AG20443 (cell line): ENCODE measurements at regions not wholly inside any gene's neighbourhood (a gene's known extent, or its start where the extent isn't known, plus 50 kb on each side); places are given as distances from the start of the nearest gene placed in this dataset.
"Not testable (repeated sequence)": the region's sequence is repeated elsewhere in the genome, so short reads cannot be mapped to it uniquely, and the experiment has no call there.

ENCODE experiments used
- DNase-seq: peaks from one replicate; pipeline ENCODE4 v3.0.0; 2012; ENCODE audit warnings: low spot score, mixed read lengths

DNA sequence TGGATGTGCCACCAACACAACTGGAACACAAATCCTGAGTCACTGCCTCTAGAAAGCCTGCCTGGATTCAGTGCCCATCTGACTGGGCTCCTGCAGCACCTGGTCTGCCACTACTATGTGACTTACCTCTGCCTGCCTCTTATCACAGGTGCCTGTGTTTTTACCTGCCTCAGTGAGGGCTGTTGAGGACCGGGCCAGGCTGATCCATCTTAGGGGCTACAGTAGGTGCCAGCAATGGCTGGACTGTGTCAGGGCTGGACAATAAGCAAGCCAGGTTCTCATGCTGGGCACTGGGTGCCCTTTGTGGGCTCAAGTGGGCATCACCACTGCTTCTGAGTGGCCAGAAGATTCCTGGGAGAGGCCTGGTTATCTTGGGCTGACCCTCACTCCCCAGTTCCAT lies 948.6 kb upstream of the TPTE start:
- DNase-seq: not testable (repeated sequence)

DNA sequence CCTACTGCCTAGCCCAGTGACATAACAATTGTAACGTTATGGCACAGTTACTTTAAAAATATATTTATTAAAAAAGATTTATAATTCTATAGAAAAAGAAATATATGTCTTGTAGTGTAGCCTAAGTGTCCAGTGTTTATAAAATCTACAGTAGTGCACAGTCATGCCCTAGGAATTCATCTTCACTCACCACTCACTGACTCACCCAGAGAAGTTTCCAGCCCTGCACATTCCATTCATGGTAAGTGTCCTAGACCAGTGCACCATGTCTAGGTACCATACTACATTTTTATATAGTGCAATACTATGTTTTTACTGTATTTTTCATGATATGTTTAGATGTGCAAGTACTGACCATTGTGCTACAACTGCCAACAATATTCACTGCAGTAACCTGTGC lies 947.9 kb upstream of the TPTE start:
- DNase-seq: not testable (repeated sequence)

DNA sequence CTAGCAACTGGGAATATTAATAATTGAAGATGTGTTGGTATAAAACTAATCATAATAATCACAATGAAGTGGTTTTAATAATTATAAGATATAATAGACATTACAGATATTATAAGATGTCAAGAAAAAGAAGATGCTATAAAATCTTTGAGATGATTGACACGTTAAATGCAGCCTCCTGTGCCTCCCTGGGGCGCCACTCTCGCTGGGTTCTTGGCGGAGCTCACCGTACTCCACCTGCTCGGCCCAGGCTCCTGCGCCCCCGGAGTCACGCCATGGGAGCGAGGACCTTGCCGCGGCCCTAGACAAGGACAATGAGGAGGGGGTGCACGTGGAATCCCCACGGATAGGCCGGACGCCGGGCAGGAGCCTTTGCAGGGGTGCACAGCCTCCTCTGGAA lies 942.1 kb upstream of the TPTE start:
- DNase-seq: not testable (repeated sequence)

DNA sequence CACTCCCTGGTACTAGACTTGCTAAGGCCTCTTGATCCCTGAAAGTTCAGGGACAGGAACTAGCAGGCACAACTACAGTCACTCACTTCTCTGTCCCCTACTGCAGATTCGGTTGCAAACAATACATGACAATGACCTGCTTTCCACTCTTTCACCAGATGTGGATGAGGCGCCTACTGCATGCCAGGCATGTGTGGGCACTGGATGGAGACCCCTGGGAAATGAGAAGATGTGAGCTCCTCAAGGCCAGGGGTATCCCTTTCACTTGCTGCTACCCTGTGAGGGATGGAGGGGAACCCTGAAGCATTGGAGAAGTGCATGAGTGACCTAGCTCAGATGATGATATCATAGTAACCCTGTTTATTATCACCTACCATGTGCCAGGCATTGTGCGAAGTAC lies 933.4 kb upstream of the TPTE start:
- not testable (repeated sequence) for DNase-seq

DNA sequence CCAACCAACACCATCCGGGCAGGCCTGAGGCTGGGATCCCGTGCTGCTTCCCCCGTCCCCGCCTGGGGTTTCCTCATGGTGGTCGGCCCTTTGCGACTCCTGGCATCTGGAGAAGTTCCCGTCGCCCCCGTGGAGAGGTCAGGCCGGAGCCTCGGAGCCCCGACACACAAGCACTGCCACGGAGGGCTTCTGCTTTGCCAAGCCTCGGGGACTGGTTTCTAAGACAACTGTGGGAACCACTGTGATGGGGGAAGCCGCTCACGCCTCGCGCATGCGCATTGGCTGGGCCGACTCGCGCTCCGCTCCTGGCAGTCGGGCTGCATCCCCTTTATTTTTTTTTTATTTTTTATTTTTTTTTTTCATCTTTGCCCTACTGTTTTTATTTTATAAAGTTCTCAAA lies 928.8 kb upstream of the TPTE start:
- DNase-seq: not testable (repeated sequence)

DNA sequence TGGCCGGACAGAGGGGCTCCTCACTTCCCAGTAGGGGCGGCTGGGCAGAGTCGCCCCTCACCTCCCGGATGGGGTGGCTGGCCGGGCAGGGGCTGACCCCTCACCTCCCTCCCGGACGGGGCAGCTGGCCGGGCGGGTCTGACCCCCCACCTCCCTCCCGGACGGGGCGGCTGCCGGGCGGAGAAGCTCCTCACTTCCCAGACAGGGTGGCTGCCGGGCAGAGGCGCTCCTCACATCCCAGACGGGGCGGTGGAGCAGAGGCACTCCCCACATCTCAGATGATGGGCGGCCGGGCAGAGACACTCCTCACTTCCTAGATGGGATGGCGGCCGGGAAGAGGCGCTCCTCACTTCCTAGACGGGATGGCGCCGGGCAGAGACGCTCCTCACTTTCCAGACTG lies 927.7 kb upstream of the TPTE start:
- DNase-seq: not testable (repeated sequence)

DNA sequence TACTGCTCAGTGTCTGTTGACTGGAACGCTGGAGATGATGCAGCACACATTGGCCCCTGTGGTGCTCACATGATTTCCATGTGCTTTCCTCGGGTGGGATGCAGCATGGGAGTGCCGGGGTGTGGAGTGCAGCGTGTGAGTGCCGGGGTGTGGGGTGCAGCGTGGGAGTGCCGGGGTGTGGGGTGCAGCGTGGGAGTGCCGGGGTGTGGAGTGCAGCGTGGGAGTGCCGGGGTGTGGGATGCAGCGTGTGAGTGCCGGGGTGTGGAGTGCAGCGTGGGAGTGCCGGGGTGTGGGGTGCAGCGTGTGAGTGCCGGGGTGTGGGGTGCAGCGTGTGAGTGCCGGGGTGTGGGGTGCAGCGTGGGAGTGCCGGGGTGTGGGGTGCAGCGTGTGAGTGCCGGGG lies 907.4 kb upstream of the TPTE start:
- DNase-seq: not testable (repeated sequence)

DNA sequence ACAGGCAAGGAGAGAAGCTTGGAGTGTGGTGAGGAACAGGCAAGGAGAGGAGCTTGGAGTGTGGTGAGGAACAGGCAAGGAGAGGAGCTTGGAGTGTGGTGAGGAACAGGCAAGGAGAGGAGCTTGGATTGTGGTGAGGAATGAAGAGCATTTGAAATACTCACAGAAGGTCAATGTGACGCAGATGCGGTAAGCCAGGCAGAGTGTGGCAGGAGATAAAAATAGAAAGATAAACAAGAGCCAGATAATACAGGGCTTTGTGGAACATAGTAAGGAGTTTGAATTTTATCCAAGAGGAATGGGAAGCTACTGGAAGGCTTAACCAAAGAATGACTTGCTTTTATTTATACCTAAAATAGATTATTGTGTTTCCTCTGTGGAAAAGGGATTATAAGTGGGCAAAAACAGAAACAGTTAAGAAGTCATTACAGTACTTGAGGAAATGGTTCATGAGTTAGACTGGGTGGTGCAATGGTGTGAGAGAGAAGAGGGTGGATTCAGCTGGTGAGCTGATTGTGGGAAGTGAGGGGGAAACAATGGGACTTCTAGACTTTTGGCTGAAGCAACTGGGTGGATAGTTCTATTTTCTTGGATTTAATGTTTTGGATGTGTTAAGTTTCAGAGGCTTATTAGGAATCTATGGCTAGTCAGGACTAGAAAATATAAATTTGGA lies 900.1 kb upstream of the TPTE start:
- DNase-seq: not testable (repeated sequence)

DNA sequence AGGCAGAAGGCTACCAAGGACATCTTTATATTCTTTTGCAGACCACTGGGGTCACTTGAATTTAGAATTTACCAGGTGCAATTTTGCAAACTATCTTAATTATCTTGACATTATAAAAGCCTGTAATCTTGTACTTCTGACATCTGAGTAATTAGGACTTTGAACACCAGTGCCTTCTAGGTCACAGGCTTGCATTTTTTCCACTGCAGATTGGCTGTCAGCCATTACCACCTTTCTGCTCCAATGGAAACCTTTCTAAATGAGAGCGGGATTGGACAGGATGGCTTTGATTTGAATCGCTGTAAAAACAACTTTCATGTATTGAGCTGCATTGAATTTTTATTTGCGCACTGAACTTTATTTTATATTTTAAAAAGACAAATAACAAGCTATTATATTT lies 893.3 kb upstream of the TPTE start:
- not testable (repeated sequence) for DNase-seq

DNA sequence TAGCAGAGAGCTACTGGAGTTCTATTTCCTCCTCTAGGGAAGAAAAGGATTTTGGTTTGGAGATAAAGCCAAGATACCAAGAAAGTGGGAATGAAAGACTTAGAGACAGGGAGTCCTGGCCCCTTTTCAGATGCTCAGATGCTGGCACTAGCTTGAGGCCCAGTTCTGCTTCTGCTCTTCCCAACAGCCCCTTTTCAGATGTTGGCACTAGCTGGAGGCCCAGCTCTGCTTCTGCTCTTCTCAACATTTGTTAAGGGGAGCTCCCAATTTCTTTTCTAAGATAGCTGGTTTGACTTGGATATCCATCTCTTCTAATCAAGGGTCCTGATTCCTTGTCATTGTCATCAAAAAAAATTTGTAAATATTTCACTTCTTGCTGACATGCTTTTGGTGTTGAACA lies 874.0 kb upstream of the TPTE start:
- DNase-seq: not testable (repeated sequence)

DNA sequence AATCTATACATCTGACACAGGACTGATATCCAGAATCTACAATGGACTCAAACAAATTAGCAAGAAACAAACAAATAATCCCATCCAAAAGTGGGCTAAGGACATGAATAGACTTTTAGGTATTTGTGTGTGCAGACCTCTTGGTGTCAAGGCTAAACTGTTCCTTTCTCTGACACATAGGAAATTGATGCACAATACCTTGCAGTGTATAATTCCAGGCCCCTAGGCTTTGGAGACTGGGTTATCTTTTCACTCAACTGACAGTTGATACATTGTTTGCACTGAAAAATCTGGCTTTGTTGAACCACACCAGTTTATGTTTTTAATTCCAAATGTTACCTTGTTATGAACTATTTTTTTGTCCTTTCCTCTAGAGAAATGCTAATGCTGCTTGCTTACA lies 873.1 kb upstream of the TPTE start:
- not testable (repeated sequence) for DNase-seq

DNA sequence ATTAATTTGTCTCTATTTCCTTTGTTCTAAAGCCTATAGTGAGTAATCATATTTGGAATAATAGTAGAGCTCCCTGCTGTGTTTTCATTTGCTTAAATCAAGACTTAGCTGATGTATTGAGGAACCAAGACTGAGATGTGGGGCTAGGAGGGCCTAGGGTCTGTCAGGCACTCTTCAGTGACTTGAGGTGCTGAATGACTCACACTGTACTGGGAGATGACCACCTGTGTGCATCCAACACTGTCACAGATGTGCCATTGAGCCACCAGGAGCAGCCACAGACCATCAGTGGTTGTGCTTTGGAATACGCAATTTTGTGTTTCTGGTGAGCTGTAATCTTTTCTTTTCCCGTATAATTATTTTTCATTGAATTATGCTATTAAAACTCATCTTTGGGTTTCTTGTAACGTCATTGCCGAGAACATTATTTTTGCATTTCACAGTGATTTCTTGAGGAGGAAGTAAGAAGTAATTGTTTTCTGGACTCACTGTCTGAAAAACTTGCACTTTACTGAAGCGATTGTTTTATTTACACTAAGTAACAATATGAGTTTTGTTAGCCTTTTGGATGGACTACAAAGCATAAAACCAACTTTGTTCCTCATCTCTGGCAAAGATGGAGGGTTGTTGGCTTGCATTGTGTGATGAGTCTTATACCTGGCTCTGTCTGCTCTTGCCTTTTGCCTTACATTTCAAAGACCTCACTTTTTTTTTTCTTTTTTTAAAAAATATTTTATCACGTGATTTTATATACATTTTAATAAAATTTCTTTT lies 872.2 kb upstream of the TPTE start:
- DNase-seq: not testable (repeated sequence)

DNA sequence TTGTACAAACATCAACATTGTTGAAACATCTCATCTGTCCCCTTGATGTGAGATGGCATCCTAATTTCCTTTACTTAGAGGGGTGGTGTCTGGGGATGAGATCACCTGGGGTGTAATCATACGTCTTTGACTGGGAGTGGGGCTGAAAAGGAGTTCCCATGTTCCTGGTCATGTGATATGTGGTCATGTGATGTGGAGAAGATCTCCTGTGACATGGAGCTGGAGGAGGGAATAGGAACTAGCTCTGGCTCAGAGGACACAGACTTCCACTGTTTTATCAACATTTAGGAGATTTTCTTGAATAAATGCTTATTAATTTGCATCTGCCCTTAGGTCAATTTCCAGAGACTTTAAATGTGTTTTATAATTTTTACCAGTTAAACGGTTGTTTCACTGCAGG lies 868.6 kb upstream of the TPTE start:
- DNase-seq: not testable (repeated sequence)

DNA sequence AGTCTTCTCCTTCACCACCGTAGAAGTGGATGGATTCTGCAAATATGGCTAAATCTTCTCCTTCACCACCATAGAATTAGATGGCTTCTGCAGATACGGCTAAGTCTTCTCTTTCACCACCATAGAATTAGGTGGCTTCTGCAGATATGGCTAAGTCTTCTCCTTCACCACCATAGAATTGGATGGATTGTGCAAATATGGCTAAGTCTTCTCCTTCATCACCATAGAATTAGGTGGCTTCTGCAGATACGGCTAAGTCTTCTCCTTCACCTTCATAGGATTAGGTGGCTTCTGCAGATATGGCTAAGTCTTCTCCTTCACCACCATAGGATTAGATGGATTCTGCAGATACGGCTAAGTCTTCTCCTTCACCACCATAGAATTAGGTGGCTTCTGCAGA lies 866.2 kb upstream of the TPTE start:
- not testable (repeated sequence) for DNase-seq

DNA sequence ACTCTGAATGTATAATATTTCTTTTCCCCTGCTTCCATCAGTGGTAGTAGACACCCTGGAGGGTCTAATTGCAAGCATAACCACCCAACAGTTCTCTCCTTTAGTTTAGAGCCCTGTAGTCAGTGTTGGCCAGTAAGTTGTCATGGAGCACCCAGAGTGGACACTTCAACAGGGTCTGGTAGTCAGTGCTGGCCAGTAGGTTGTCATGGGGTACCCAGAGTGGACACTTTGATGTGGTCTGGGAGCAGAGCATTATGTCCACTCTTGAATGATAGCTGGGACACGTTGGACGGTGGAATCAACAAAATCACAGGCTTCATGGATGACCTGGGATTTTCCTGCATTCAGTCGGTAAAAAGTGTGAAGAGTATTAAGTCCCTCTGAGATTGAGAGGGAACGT lies 864.9 kb upstream of the TPTE start:
- DNase-seq: not testable (repeated sequence)

DNA sequence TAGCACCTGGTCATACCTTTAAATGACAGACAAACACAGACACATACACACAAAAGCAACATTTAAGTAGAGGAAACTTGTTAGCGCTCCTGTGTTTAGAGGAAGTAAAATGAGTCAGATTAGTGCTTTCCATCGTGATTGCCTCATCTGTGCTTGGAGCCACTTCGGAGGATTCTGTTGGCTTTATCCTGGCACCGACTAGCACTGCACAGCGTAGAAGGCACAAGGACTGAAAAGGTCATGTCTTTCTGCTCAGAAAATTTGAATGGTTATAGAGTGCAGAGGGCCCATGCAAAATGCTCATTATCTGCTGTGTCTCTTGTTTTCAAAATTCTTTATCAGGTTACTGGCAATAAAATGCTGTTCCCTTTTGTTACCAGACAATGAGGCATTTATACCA lies 863.6 kb upstream of the TPTE start:
- not testable (repeated sequence) for DNase-seq

DNA sequence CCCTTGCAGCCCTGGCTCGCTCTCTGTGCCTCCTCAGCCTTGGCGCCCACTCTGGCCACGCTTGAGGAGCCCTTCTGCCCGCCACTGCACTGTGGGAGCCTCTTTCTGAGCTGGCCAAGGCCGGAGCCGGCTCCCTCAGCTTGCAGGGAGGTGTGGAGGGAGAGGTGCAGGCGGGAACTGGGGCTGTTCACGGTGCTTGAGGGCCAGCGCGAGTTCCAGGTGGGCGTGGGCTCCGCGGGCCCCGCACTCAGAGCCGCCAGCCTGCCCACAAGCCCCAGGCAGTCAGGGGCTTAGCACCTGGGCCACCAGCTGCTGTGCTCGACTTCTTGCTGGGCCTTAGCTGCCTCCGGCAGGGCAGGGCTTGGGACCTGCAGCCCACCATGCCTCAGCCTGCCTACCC lies 861.5 kb upstream of the TPTE start:
- not testable (repeated sequence) for DNase-seq

DNA sequence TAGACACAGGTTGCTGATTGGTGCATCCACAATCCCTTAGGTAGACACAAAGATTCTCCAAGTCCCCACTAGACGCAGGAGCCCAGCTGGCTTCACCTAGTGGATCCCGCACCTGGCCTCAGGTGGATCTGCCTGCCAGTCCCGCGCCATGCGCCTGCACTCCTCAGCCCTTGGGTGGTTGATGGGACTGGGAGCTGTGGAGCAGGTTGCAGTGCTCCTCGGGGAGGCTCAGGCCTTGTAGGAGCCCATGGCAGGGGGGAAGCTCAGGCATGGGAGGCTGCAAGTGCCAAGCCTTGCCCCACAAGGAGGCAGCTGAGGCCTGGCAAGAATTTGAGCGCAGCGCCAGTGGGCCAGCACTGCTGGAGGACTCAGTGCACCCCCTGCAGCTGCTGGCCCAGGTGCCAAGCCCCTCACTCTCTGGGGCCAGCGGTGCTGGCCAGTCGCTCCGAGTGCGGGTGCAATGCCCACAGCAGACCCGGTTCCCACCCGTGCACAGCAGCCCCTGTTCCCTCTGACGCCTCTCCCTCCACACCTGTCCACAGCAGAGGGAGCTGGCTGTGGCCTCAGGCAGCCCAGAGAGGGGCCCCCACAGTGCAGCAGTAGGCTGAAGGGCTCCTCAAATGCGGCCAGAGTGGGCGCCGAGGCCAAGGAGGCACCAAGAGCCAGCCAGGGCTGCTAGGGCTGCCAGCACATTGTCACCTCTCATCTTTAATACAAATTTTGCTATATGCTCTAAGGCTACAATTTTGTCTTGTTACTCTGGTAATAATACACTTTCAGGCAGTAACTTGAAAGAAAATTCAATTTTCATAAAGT lies 857.3 kb upstream of the TPTE start:
- not testable (repeated sequence) for DNase-seq

DNA sequence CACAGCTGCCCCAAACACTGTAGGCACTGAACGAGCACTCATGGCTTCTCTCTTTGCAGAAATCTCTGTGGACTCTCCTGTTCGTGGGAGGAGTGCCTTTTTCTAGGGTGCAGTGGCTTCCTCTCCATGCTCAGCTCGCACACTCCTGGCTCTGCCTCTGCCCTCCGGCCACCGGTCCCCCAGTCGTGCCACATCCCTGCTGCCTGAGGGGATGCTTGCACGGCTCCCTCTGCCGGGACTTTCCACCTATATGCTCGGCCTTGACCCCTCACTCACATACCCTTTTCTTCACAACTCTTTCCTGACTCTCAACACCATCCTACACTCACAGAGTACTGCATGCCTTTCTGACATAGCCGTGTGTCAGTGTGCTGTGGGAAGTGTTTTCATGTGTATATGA lies 845.6 kb upstream of the TPTE start:
- not testable (repeated sequence) for DNase-seq

DNA sequence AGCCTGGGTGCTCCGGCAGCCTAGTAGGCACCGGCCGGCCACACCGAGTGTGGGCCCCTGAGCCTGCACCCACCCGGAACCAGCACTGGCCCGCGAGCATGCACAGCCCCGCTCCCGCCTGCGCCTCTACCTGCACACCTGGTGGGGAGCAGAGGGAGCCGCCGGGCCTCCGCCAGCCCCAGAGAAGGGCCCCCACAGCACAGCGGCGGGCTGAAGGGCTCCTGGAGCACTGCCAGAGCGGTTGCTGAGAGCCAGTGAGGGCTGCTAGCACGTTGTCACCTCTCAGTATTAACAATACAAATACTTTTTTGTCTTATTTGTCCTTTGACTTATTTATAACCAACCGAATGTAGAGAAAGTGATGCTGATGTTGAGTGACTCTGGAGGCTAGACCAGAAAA lies 842.4 kb upstream of the TPTE start:
- not testable (repeated sequence) for DNase-seq

DNA sequence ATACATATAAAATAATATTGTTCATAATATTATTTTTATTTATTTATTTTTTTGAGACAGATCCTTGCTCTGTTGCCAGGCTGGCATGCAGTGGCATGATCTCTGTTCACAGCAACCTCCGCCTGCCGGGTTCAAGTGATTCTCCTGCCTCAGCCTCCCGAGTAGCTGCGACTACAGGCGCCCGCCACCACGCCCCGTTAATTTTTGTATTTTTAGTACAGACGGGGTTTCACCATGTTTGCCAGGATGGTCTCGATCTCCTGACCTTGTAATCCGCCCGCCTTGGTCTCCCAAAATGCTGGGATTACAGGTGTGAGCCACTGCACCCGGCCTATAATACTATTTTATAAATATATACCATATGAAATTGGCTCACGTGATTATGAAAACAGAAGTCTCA lies 832.4 kb upstream of the TPTE start:
- not testable (repeated sequence) for DNase-seq

DNA sequence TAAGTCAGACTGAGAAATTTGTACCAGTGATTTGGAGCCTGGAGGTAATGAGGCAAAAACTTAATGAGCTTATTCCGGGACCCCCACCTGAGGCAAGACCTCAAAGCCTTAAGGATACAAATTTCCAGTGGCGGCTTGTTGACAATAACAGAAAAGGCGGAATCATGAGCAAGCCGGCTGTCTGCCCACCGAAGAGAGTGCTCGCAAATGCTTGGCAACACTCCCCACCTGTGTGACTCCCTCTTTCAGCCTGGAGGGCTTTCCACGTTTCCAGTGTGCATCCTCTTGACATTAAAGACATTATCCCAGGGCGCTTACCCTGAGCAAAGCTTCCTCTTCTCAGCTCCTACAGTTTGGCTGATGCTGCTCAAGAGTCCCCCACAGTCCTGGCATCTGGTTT lies 830.4 kb upstream of the TPTE start:
- not testable (repeated sequence) for DNase-seq

DNA sequence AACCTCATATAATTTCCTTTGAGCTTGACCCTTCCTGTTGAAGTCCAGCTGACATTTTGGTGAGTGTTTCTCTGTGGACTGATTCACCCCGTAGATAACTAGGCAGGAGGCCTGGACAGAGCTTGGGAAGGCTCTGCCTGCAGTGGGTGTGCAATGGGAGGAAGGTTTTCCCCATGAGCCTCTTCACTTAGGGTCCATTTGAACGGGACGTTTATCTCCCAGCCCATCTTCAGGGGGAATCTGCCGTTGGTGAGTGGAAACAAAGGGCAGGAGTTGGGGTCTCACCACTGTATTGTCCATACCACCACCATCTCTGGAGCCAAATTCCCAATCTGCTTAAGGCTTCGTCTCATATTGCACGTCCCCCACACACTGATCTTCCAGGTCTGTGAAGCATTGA lies 825.6 kb upstream of the TPTE start:
- DNase-seq: not testable (repeated sequence)
